Naive B cell (primary cell): ENCODE measurements at regions not wholly inside any gene's neighbourhood (a gene's known extent, or its start where the extent isn't known, plus 50 kb on each side); places are given as distances from the start of the nearest gene placed in this dataset.
"Not testable (repeated sequence)": the region's sequence is repeated elsewhere in the genome, so short reads cannot be mapped to it uniquely, and the experiment has no call there.

Experiments used
- ATAC-seq, 2 donors: fragments of 150-1000 bp; cut with Tn5 transposase; 2 replicates each; pipeline ENCODE4 v1.10.0; 2021; ENCODE audit warnings: low read depth in 2 of 2, mild to moderate bottlenecking in 2 of 2, moderate library complexity in 2 of 2
- DNase-seq: peaks from one replicate; pipeline ENCODE4 v3.0.0; 2022
- H3K27ac Mint-ChIP-seq, 6 donors: one replicate each; pipeline ENCODE4 v1.8.0; 2020 to 2022; ENCODE audit warnings: mild to moderate bottlenecking in 6 of 6, mixed read lengths in 6 of 6, moderate library complexity in 5 of 6, inconsistent platforms in 2 of 6
- H3K27me3 Mint-ChIP-seq, 3 donors: one replicate each; pipeline ENCODE4 v1.8.0; 2021 to 2022; ENCODE audit warnings: mixed read lengths in 3 of 3, mild to moderate bottlenecking in 1 of 3
- H3K36me3 Mint-ChIP-seq, 2 donors: one replicate each; pipeline ENCODE4 v1.8.0; 2020 to 2022; ENCODE audit warnings: mixed read lengths in 2 of 2, inconsistent platforms in 1 of 2, mild to moderate bottlenecking in 1 of 2
- H3K4me1 Mint-ChIP-seq, 3 donors: one replicate each; pipeline ENCODE4 v1.8.0; 2020 to 2022; ENCODE audit warnings: mixed read lengths in 3 of 3, inconsistent platforms in 1 of 3, mild to moderate bottlenecking in 1 of 3, moderate library complexity in 1 of 3
- H3K4me3 Mint-ChIP-seq, 8 donors: one replicate each; pipeline ENCODE4 v1.8.0; 2020 to 2022; ENCODE audit warnings: mild to moderate bottlenecking in 8 of 8, mixed read lengths in 8 of 8, moderate library complexity in 8 of 8, inconsistent platforms in 2 of 8
- H3K9me3 Mint-ChIP-seq, 7 donors: one replicate each; pipeline ENCODE4 v1.8.0; 2020 to 2022; ENCODE audit warnings: mixed read lengths in 7 of 7, mild to moderate bottlenecking in 5 of 7, inconsistent platforms in 2 of 7, moderate library complexity in 1 of 7

DNA sequence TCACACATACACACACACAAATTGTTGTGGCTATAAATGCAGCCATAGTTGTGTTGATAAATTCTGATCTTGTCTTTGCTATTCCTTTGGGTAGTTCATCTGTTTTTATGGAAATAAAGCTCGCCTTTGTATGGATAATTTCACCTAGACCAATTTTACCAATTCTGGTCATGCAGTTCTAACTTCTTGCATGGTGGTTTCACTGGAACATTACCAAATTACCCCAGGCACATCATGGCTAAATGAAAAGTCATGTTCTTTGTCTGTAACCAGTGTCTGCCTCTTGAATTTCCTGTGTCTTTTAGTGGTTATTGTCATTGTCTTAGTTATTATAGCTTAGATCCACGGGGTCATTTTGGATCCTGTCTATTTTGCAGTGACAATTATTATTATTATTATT, 50.3 kb upstream of the TMC1 start:
- DNase-seq (no peak), ATAC-seq (no peak)
- no peak overlapping the region for H3K4me3 Mint-ChIP-seq
- no peaks in the 10 kb centered on the region for H3K9me3 Mint-ChIP-seq
- H3K4me1 Mint-ChIP-seq = peaks cover 0 to 5% (median 0%) of the 10 kb centered on the region in 3 donors
- peaks cover 0 to 8% (median 6%) of the 10 kb centered on the region in 3 donors for H3K27me3 Mint-ChIP-seq
- no peaks in the 10 kb centered on the region for H3K36me3 Mint-ChIP-seq
- H3K27ac Mint-ChIP-seq = no peak overlapping the region

- ATAC-seq = no peak
- Mint-ChIP-seq H3K27ac (no peak overlapping the region), H3K4me1 (peaks cover 4 to 12% (median 11%) of the 10 kb centered on the region in 3 donors), H3K9me3 (no peaks in the 10 kb centered on the region), H3K36me3 (no peaks in the 10 kb centered on the region), H3K27me3 (peaks cover 4 to 8% (median 6%) of the 10 kb centered on the region in 3 donors), H3K4me3 (no peak overlapping the region)
- no peak for DNase-seq
Measured at GRCh38 chr9:72467766-72468738, 53.4 kb upstream of the TMC1 start.

- peak overlapping the region in 2 of 8 donors; percentile 52 to 53 for H3K4me3 Mint-ChIP-seq
- peaks cover 0 to 4% (median 0%) of the 10 kb centered on the region in 3 donors for H3K27me3 Mint-ChIP-seq
- peaks cover 4 to 12% (median 9%) of the 10 kb centered on the region in 3 donors for H3K4me1 Mint-ChIP-seq
- no peak for DNase-seq
- no peaks in the 10 kb centered on the region for H3K36me3 Mint-ChIP-seq
- no peak for ATAC-seq
- H3K9me3 Mint-ChIP-seq = no peaks in the 10 kb centered on the region
- no peak overlapping the region for H3K27ac Mint-ChIP-seq
Measured at GRCh38 chr9:72465593-72465984, 55.8 kb upstream of the TMC1 start.

GRCh38 chr9:72464857-72465592, 56.4 kb upstream of the TMC1 start:
- no peaks in the 10 kb centered on the region for H3K9me3 Mint-ChIP-seq
- no peak for DNase-seq

GRCh38 chr9:72462340-72462739, 59.1 kb upstream of the TMC1 start:
- DNase-seq (no peak), ATAC-seq (no peak)
- no peak overlapping the region for H3K27ac Mint-ChIP-seq
- peaks cover 0 to 4% (median 0%) of the 10 kb centered on the region in 3 donors for H3K27me3 Mint-ChIP-seq
- H3K4me3 Mint-ChIP-seq = no peak overlapping the region
- H3K9me3 Mint-ChIP-seq = no peaks in the 10 kb centered on the region
- peaks cover 4 to 12% (median 9%) of the 10 kb centered on the region in 3 donors for H3K4me1 Mint-ChIP-seq
- no peaks in the 10 kb centered on the region for H3K36me3 Mint-ChIP-seq

More at GRCh38 chr9:72464857-72465592, 56.4 kb upstream of the TMC1 start:
- H3K36me3 Mint-ChIP-seq = no peaks in the 10 kb centered on the region
- H3K4me3 Mint-ChIP-seq = peak overlapping the region in 7 of 8 donors; percentile 2 to 75 (median 53)
- peaks cover 4 to 12% (median 9%) of the 10 kb centered on the region in 3 donors for H3K4me1 Mint-ChIP-seq
- H3K27ac Mint-ChIP-seq = peak overlapping the region in 1 of 6 donors; percentile 55
- peak; percentile 28 to 48 for ATAC-seq
- peaks cover 0 to 4% (median 0%) of the 10 kb centered on the region in 3 donors for H3K27me3 Mint-ChIP-seq

GRCh38 chr9:72460342-72461312, 60.8 kb upstream of the TMC1 start:
- Mint-ChIP-seq H3K27me3 (peaks cover 0 to 6% (median 4%) of the 10 kb centered on the region in 3 donors), H3K4me1 (peaks cover 4 to 11% (median 9%) of the 10 kb centered on the region in 3 donors), H3K36me3 (no peaks in the 10 kb centered on the region), H3K27ac (no peak overlapping the region), H3K9me3 (no peaks in the 10 kb centered on the region), H3K4me3 (no peak overlapping the region)
- ATAC-seq = no peak
- no peak for DNase-seq

DNA sequence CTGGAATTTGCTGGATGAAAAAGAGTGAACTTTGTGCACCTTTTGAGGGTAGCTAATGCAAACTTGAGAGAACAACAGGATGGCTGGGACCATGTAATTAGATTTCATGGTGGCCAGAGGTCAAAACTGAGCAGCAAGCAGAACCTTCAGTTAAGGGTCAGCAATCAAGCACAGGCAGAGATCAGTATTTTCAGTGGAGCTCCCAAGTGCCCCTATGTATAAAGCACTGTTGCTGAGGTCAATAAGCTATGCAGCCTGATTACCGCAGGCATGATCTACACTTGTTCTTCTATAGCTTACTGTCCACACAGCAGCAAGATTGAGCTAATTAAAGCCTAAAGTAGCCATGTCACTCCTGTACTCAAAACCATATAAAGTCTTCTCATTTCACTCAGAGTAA, 62.1 kb upstream of the TMC1 start:
- Mint-ChIP-seq H3K4me1 (no peaks in the 10 kb centered on the region), H3K9me3 (no peaks in the 10 kb centered on the region), H3K27ac (no peak overlapping the region), H3K27me3 (peaks cover 0 to 6% (median 3%) of the 10 kb centered on the region in 3 donors), H3K36me3 (no peaks in the 10 kb centered on the region), H3K4me3 (no peak overlapping the region)
- DNase-seq (no peak), ATAC-seq (no peak)

DNA sequence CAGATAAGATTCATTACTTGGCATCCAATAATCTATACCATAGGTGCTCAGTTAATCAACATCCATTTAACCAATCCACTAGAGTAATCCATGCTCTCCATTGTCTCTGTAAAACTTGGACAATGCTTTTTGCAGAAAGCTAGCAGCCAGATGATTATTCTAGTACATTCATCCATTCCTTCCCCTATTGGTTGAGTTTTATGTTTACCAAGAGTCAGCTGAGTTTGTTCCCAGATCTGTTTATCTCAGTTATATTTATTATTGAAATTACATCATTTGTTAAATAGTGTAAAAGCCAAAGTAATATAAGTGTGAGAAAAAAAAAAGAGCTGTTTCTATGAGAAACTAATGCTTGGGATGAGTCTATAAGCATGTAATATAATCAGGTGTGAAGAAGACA, 63.3 kb upstream of the TMC1 start:
- Mint-ChIP-seq H3K9me3 (no peaks in the 10 kb centered on the region), H3K27ac (no peak overlapping the region), H3K27me3 (peaks cover 0 to 6% (median 0%) of the 10 kb centered on the region in 3 donors), H3K36me3 (no peaks in the 10 kb centered on the region), H3K4me3 (no peak overlapping the region), H3K4me1 (no peaks in the 10 kb centered on the region)
- no peak for DNase-seq
- no peak for ATAC-seq

GRCh38 chr9:72457366-72457765, 64.0 kb upstream of the TMC1 start:
- ATAC-seq = no peak
- H3K27me3 Mint-ChIP-seq = peaks cover 0 to 6% (median 0%) of the 10 kb centered on the region in 3 donors
- no peak for DNase-seq

GRCh38 chr9:72454871-72455491, 66.4 kb upstream of the TMC1 start:
- no peaks in the 10 kb centered on the region for H3K4me1 Mint-ChIP-seq
- peak overlapping the region in 1 of 6 donors; percentile 10 for H3K27ac Mint-ChIP-seq
- no peak overlapping the region for H3K4me3 Mint-ChIP-seq
- ATAC-seq (no peak), DNase-seq (no peak)
- H3K9me3 Mint-ChIP-seq = peaks cover 0 to 3% (median 0%) of the 10 kb centered on the region in 7 donors
- H3K27me3 Mint-ChIP-seq = peaks cover 0 to 6% (median 0%) of the 10 kb centered on the region in 3 donors
- no peaks in the 10 kb centered on the region for H3K36me3 Mint-ChIP-seq

More at GRCh38 chr9:72457366-72457765, 64.0 kb upstream of the TMC1 start:
- Mint-ChIP-seq H3K4me3 (no peak overlapping the region), H3K27ac (no peak overlapping the region), H3K4me1 (no peaks in the 10 kb centered on the region), H3K9me3 (no peaks in the 10 kb centered on the region), H3K36me3 (no peaks in the 10 kb centered on the region)

GRCh38 chr9:72453797-72454196, 67.6 kb upstream of the TMC1 start:
- no peak overlapping the region for H3K4me3 Mint-ChIP-seq
- peaks cover 0 to 3% (median 0%) of the 10 kb centered on the region in 7 donors for H3K9me3 Mint-ChIP-seq
- ATAC-seq (no peak), DNase-seq (no peak)
- no peaks in the 10 kb centered on the region for H3K36me3 Mint-ChIP-seq
- H3K4me1 Mint-ChIP-seq = no peaks in the 10 kb centered on the region
- peaks cover 0 to 11% (median 6%) of the 10 kb centered on the region in 3 donors for H3K27me3 Mint-ChIP-seq
- no peak overlapping the region for H3K27ac Mint-ChIP-seq

- not testable (repeated sequence) for DNase-seq, ATAC-seq, H3K9me3 Mint-ChIP-seq, H3K27ac Mint-ChIP-seq, H3K36me3 Mint-ChIP-seq
- H3K4me1 Mint-ChIP-seq = peaks cover 12 to 30% (median 23%) of the 10 kb centered on the region in 3 donors
- H3K4me3 Mint-ChIP-seq = peak overlapping the region in 1 of 8 donors; percentile 42
- H3K27me3 Mint-ChIP-seq = peaks cover 0 to 13% (median 0%) of the 10 kb centered on the region in 3 donors
Measured at GRCh38 chr9:72446241-72446640, 75.2 kb upstream of the TMC1 start.
